AG08396 (cell line): ENCODE measurements at regions not wholly inside any gene's neighbourhood (a gene's known extent, or its start where the extent isn't known, plus 50 kb on each side); places are given as distances from the start of the nearest gene placed in this dataset.
"Not testable (repeated sequence)": the region's sequence is repeated elsewhere in the genome, so short reads cannot be mapped to it uniquely, and the experiment has no call there.

Experiments
- DNase-seq: peaks from one replicate; pipeline ENCODE4 v3.0.0; 2012; ENCODE audit warnings: low spot score, mixed read lengths

DNA sequence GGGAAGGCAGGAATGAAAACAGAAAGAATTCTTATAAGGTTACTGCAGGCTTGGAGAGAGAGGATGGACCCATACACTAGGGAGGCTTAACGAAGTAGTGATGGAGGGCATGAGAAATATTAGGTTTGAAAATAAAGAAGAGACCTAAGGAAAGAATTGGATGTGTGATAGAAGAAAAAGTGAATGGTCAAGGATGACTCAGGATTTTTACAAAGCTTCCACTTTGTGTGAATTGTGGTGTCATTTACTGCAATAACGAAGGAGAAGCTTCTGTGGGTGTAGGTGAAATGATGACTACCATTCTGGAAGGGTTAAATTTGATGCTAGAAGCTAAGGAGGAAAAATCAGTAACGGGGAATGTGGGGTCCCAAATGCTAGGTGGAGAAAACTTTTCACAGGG lies 191.2 kb downstream of the UTRN start:
- no peak for DNase-seq

DNA sequence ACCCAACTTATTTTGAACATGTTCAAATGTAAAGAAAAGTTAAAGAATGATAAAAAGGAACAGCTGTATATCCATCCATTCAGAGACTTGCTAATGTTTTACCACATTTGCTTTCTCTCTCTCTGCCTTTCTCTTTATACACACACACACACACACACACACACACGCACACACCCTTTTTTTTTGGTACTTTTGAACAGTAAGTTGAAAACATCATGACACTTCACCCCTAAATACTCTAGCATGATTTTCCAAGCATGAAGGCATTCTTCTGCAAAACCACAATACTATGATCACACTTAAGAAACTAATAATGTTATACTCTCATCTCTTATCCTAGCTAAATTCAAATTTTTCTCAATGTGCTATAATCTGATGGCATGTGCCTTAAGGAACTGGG lies 192.3 kb downstream of the UTRN start:
- DNase-seq = no peak

GRCh38 chr6:144477856-144478255 lies 192.7 kb downstream of the UTRN start:
- no peak for DNase-seq

DNA sequence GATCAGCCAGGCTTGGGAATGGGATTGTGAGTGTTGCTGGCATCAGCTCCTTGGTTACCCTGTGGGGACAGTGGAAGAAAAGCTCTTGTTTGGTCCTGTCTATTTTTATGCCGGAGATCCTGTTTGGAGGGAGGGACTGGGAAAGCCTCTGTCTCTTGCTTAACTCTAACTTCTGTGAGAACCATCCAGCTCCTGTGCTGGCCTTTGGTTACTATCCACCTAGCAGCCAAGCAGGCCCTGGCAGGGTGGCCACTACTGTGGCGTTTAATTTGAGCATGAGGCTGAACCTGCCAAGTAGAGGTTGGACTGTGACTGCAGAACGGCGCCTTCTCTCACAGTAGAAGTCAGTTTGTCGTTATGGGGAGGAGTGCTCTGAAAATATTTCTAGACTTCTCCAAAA lies 193.3 kb downstream of the UTRN start:
- DNase-seq = no peak

- DNase-seq = no peak
Observed at GRCh38 chr6:144479991-144480390, 194.9 kb downstream of the UTRN start.

- no peak for DNase-seq
Observed at GRCh38 chr6:144480473-144480872, 195.3 kb downstream of the UTRN start.

- DNase-seq = no peak
Observed at GRCh38 chr6:144481527-144481926, 196.4 kb downstream of the UTRN start.

DNA sequence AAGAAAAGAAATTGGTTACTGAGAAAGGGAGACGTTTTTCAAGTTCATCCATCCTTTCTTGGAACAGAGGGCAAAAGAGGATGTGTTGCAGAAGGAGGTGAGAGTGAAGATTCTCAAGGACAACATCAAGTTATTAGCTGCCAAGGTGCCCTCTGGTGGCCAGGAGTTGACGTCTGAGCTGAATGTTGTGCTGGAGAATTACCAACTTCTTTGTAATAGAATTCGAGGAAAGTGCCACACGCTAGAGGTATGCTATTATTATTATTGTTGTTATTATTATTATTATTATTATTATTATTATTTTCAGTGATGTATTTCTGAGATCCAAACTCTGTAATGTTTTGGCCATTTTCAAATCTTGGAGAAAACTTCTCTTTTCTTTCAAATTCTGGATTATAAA lies 197.0 kb downstream of the UTRN start:
- DNase-seq = peak; percentile 71

DNA sequence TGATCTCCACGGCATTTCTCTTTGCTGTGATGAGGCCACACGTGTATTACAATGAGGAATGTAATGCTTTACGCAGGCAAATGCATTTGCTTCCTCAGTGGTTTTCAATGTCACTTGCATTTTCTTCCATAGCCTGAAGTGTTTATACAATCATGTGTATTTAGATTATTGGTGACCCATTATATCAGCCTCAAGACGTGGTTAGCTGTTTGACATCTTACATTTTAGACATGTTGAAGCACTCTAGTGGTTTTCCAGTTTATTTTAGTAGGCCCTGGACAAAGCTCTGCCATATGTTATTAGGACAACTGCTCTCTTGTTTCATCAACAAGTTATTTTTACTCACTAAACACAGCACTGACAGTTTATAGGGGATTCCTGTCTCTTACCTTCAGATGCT lies 200.4 kb downstream of the UTRN start:
- DNase-seq = no peak

DNA sequence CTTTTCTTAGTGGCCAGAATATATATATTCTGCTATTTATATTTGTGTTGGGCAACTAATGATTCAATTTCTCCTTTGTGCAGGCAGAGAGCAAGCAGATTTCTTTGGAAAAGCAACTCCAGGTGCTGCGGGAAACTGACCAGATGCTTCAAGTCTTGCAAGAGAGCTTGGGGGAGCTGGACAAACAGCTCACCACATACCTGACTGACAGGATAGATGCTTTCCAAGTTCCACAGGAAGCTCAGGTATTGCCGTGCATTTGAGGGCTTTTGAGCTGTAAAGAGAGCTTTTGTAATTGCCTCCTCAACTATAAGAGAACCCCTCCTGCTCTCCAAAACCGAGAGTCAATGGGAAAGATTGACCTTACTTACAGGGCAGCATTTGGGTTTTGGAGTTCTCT lies 203.5 kb downstream of the UTRN start:
- DNase-seq = no peak

DNA sequence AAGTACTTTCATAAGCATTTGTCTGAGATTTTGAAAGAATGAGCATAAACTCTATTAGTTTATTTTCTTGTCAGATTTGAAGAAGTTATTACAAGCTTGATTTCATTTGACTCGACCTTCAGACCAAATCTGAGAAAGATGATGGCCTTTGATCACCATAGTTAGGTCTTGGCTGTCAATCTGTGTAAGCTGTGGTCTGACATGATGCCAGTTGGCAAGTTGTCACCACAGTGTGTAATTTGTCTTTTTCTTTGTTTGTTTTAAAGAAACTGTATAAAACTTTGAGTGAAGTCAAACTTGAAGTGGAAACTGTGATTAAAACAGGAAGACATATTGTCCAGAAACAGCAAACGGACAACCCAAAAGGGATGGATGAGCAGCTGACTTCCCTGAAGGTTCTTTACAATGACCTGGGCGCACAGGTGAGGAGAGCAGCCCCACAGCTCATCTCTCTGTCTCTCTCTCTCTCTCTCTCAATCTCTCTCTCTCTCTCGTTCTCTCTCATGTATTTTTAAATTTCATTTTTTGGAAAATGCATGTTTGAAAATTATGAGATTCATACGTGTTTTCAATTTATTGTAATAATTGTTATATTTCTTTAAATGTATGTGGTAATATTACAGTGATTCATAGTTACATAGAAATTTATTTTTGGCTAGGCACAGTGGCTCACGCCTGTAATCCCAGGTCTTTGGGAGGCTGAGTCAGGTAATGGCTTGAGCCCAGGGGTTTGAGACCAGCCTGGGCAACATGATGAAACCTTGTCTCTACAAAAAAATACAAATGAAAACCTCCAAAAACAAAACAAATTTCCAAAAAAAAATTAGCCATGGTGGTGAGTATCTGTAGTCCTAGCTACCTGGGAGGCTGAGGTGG lies 208.1 kb downstream of the UTRN start:
- no peak for DNase-seq

DNA sequence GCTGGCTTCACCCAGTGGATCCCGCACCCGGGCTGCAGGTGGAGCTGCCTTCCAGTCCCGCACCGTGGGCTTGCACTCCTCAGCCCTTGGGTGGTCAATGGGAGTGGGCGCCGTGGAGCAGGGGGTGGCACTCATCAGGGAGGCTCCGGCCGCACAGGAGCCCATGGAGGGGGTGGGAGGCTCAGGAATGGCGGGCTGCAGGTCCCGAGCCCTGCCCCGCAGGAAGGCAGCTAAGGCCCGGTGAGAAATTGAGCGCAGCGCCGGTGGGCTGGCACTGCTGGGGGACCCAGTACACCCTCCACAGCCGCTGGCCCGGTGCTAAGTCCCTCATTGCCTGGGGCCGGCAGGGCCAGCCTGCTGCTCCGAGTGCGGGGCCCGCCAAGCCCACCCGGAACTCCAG lies 209.9 kb downstream of the UTRN start:
- not testable (repeated sequence) for DNase-seq

DNA sequence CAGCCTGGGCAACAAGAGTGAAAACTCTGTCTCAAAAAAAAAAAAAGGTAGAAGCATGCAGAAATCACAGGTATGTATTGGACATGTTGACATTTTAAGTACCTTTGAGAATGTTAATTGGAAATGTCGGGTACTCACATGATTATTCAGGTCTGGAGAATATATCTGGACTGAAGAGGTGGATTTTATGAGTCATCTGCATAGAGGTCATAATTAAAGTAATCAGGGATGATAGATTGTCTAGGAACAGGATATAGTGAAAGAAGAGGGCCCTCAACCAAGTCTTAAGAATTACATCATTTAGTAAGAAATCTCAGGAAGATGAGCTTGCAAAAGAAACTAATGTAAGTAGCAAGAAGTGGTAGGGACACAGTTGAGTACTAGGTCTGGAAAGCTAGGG lies 212.5 kb downstream of the UTRN start:
- no peak for DNase-seq

GRCh38 chr6:144500892-144501291 lies 215.8 kb downstream of the UTRN start:
- no peak for DNase-seq

DNA sequence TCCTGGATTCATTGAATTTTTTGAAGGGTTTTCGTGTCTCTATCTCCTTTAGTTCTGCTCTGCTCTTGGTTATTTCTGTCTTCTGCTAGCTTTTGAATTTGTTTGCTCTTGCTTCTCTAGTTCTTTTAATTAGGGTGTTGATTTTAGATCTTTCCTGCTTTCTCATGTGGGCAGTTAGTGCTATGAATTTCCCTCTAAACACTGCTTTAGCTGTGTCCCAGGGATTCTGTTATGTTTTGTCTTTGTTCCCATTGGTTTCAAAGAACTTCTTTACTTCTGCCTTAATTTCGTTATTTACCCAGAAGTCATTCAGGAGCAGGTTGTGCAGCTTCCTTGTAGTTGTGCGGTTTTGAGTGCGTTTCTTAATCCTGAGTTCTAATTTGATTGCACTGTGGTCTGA lies 220.1 kb downstream of the UTRN start:
- DNase-seq = not testable (repeated sequence)

- not testable (repeated sequence) for DNase-seq
Observed at GRCh38 chr6:144506051-144506450, 220.9 kb downstream of the UTRN start.

- not testable (repeated sequence) for DNase-seq
Observed at GRCh38 chr6:144507772-144508312, 222.7 kb downstream of the UTRN start.

DNA sequence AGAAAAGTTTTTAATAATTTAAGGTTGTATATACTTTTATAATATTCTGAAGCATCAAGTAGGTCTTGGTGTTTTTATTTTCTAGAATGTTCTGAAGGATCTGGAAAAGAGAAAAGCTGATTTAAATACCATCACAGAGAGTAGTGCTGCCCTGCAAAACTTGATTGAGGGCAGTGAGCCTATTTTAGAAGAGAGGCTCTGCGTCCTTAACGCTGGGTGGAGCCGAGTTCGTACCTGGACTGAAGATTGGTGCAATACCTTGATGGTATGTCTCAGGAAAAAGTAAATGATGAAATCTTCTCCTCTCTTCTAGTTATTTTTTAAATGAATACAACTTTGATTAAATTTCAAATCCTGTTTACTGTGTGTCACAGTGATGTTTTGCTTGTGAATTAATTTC lies 225.7 kb downstream of the UTRN start:
- no peak for DNase-seq

GRCh38 chr6:144515761-144516160 lies 230.6 kb downstream of the UTRN start:
- DNase-seq = no peak

GRCh38 chr6:144519426-144519825 lies 234.3 kb downstream of the UTRN start:
- no peak for DNase-seq

DNA sequence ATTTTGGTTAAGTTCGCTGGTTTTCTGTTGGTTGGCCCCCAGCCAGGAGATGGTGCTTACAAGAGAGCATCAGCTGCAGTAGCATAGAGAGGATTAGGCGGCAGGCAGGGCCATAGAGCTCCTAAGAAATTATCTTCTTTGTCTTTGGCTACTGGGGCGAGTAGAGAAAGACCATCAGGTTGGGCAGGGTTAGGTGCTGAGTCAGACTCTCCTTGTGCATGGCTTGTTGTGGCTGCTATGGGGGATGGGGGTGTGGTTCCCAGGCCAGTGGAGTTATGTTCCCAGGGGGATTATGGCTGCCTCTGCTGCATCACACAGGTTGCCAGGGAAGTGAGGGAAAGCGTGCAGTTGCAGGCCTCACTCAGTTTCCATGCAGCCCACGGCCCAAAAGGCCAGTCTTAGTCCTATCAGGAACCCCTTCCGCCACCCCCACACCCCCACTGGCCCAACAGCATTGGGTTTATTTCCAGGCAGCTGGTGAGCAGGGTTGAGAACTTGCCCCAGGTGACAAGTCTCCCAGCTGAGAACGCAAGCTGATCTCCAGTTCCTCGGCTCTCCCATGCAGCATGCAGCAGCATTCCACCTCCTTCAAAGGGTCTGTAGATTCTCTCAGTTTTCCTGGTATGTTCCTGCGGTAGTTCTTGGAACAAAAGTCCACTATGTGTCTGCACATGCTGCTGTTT lies 243.7 kb downstream of the UTRN start:
- DNase-seq = no peak

GRCh38 chr6:144530118-144530517 lies 245.0 kb downstream of the UTRN start:
- DNase-seq = no peak

- not testable (repeated sequence) for DNase-seq
Observed at GRCh38 chr6:144532238-144532637, 247.1 kb downstream of the UTRN start.
